Neural progenitor cell (in vitro differentiated cells): ENCODE measurements at regions not wholly inside any gene's neighbourhood (a gene's known extent, or its start where the extent isn't known, plus 50 kb on each side); places are given as distances from the start of the nearest gene placed in this dataset.

ENCODE experiments used
- DNase-seq: peaks from one replicate; pipeline ENCODE4 v3.0.0-alpha.2; 2016; ENCODE audit warnings: low spot score
- H2AFZ ChIP-seq: fragments of 200-600 bp; sonication (generic); replicated peaks from 2 replicates; pipeline ENCODE4 v1.6.1; 2016; ENCODE audit warnings: antibody characterized with exemption
- H3F3A ChIP-seq: fragments of 200-600 bp; sonication (generic); 2 replicates; pipeline ENCODE4 v1.6.1; 2016; ENCODE audit warnings: antibody characterized with exemption, low read depth
- H3K27ac ChIP-seq: fragments of 200-600 bp; sonication (generic); 2 replicates; pipeline ENCODE4 v1.5.1; 2016; ENCODE audit warnings: mild to moderate bottlenecking
- H3K27me3 ChIP-seq: fragments of 200-600 bp; sonication (generic); 2 replicates; pipeline ENCODE4 v1.6.1; 2016; ENCODE audit warnings: mild to moderate bottlenecking, moderate library complexity
- H3K36me3 ChIP-seq: fragments of 200-600 bp; sonication (generic); 2 replicates; pipeline ENCODE4 v1.5.1; 2016
- H3K4me1 ChIP-seq: fragments of 200-600 bp; sonication (generic); 2 replicates; pipeline ENCODE4 v1.6.1; 2016; ENCODE audit warnings: mixed run types
- H3K4me2 ChIP-seq: fragments of 200-600 bp; sonication (generic); 2 replicates; pipeline ENCODE4 v1.6.1; 2016
- H3K4me3 ChIP-seq: fragments of 200-600 bp; sonication (generic); 2 replicates; pipeline ENCODE4 v1.5.1; 2016
- H3K79me2 ChIP-seq: fragments of 200-600 bp; sonication (generic); 2 replicates; pipeline ENCODE4 v1.6.1; 2016; ENCODE audit warnings: low read depth
- H3K9ac ChIP-seq: fragments of 200-600 bp; sonication (generic); 2 replicates; pipeline ENCODE4 v1.6.1; 2016
- H3K9me3 ChIP-seq: fragments of 200-600 bp; sonication (generic); 2 replicates; pipeline ENCODE4 v1.5.1; 2016; ENCODE audit warnings: low read depth
- H4K20me1 ChIP-seq: fragments of 200-600 bp; sonication (generic); 2 replicates; pipeline ENCODE4 v1.6.1; 2016; ENCODE audit warnings: low read depth
- H3K27ac Mint-ChIP-seq: 3 replicates; pipeline ENCODE4 v1.8.0; 2021; ENCODE audit warnings: mixed read lengths
- H3K27me3 Mint-ChIP-seq: 2 replicates; pipeline ENCODE4 v1.8.0; 2022; ENCODE audit warnings: low read depth, mild to moderate bottlenecking, inconsistent platforms, moderate library complexity, mixed read lengths; ENCODE audit not compliant: insufficient read depth
- H3K36me3 Mint-ChIP-seq: 3 replicates; pipeline ENCODE4 v1.8.0; 2021; ENCODE audit warnings: mixed read lengths
- H3K4me1 Mint-ChIP-seq: 3 replicates; pipeline ENCODE4 v1.8.0; 2021; ENCODE audit warnings: mixed read lengths
- H3K4me3 Mint-ChIP-seq: 3 replicates; pipeline ENCODE4 v1.8.0; 2021; ENCODE audit warnings: mild to moderate bottlenecking, moderate library complexity, mixed read lengths
- H3K9me3 Mint-ChIP-seq: 3 replicates; pipeline ENCODE4 v1.8.0; 2020; ENCODE audit warnings: mixed read lengths
- CTCF ChIP-seq: fragments of 200-600 bp; sonication (generic); IDR thresholded peaks from 2 replicates; pipeline ENCODE4 v1.5.1; 2017; ENCODE audit warnings: antibody characterized with exemption, mild to moderate bottlenecking
- EZH2 ChIP-seq: fragments of 200-600 bp; sonication (generic); IDR thresholded peaks from 2 replicates; pipeline ENCODE4 v1.6.1; 2017; ENCODE audit warnings: antibody characterized with exemption, mild to moderate bottlenecking, moderate library complexity
- EZH2phosphoT487 ChIP-seq: fragments of 200-600 bp; sonication (generic); IDR thresholded peaks from 2 replicates; pipeline ENCODE4 v1.6.1; 2017; ENCODE audit warnings: antibody characterized with exemption

- Histone ChIP-seq H3K4me3 (no peak overlapping the region), H3F3A (no peaks in the 10 kb centered on the region), H3K27me3 (no peaks in the 10 kb centered on the region), H3K4me2 (no peak overlapping the region), H3K36me3 (no peaks in the 10 kb centered on the region), H3K79me2 (no peaks in the 10 kb centered on the region), H3K9me3 (no peaks in the 10 kb centered on the region), H3K27ac (no peak overlapping the region), H2AFZ (no peak overlapping the region), H3K4me1 (no peaks in the 10 kb centered on the region), H4K20me1 (no peaks in the 10 kb centered on the region), H3K9ac (no peak overlapping the region)
- TF ChIP-seq EZH2 (no peak), EZH2phosphoT487 (no peak), CTCF (no peak)
- H3K9me3 Mint-ChIP-seq = no peaks in the 10 kb centered on the region
- no peak overlapping the region for H3K4me3 Mint-ChIP-seq
- DNase-seq = no peak
- H3K27ac Mint-ChIP-seq = no peak overlapping the region
- H3K36me3 Mint-ChIP-seq = no peaks in the 10 kb centered on the region
- no peaks in the 10 kb centered on the region for H3K4me1 Mint-ChIP-seq
- no peaks in the 10 kb centered on the region for H3K27me3 Mint-ChIP-seq
Observed at GRCh38 chr3:18044971-18045880, 302.8 kb upstream of the TBC1D5 start.

GRCh38 chr3:18044191-18044590, 301.8 kb upstream of the TBC1D5 start:
- no peak overlapping the region for H3K9ac ChIP-seq
- H3K27ac ChIP-seq = no peak overlapping the region
- H3K9me3 ChIP-seq = no peaks in the 10 kb centered on the region
- no peaks in the 10 kb centered on the region for H3K79me2 ChIP-seq
- no peaks in the 10 kb centered on the region for H3K9me3 Mint-ChIP-seq
- DNase-seq = no peak
- H3F3A ChIP-seq = no peaks in the 10 kb centered on the region
- H3K27me3 Mint-ChIP-seq = no peaks in the 10 kb centered on the region
- H3K27me3 ChIP-seq = no peaks in the 10 kb centered on the region
- no peaks in the 10 kb centered on the region for H3K36me3 ChIP-seq
- TF ChIP-seq EZH2 (no peak), EZH2phosphoT487 (no peak), CTCF (no peak)
- H3K4me1 ChIP-seq = no peaks in the 10 kb centered on the region
- H3K4me1 Mint-ChIP-seq = no peaks in the 10 kb centered on the region
- H3K4me3 ChIP-seq = no peak overlapping the region
- H3K27ac Mint-ChIP-seq = no peak overlapping the region
- no peaks in the 10 kb centered on the region for H4K20me1 ChIP-seq
- H3K4me3 Mint-ChIP-seq = no peak overlapping the region
- no peaks in the 10 kb centered on the region for H3K36me3 Mint-ChIP-seq
- H2AFZ ChIP-seq = no peak overlapping the region
- no peak overlapping the region for H3K4me2 ChIP-seq

- no peak overlapping the region for H3K4me3 Mint-ChIP-seq
- no peak for DNase-seq
- peaks cover 3% of the 10 kb centered on the region for H3K27me3 Mint-ChIP-seq
- Histone ChIP-seq H3K9ac (no peak overlapping the region), H3K79me2 (no peaks in the 10 kb centered on the region), H3K9me3 (no peaks in the 10 kb centered on the region), H3K36me3 (no peaks in the 10 kb centered on the region), H3F3A (no peaks in the 10 kb centered on the region), H3K27ac (no peak overlapping the region), H3K4me2 (no peak overlapping the region), H3K4me3 (no peak overlapping the region), H3K4me1 (peaks cover 9% of the 10 kb centered on the region), H2AFZ (no peak overlapping the region), H4K20me1 (no peaks in the 10 kb centered on the region), H3K27me3 (no peaks in the 10 kb centered on the region)
- no peak overlapping the region for H3K27ac Mint-ChIP-seq
- no peaks in the 10 kb centered on the region for H3K36me3 Mint-ChIP-seq
- no peaks in the 10 kb centered on the region for H3K9me3 Mint-ChIP-seq
- no peaks in the 10 kb centered on the region for H3K4me1 Mint-ChIP-seq
- TF ChIP-seq EZH2 (no peak), CTCF (no peak), EZH2phosphoT487 (no peak)
Observed at GRCh38 chr3:18036450-18036815, 294.0 kb upstream of the TBC1D5 start.
